NB4 (cell line): ENCODE measurements at regions not wholly inside any gene's neighbourhood (a gene's known extent, or its start where the extent isn't known, plus 50 kb on each side); places are given as distances from the start of the nearest gene placed in this dataset.
"Not testable (repeated sequence)": the region's sequence is repeated elsewhere in the genome, so short reads cannot be mapped to it uniquely, and the experiment has no call there.

Experiments used
- DNase-seq: peaks from one replicate; pipeline ENCODE4 v3.0.0; 2010; ENCODE audit warnings: low read depth
- H3K4me3 ChIP-seq: one replicate; pipeline ENCODE4 v1.5.1; 2011; ENCODE audit warnings: mild to moderate bottlenecking, low read depth, low read length, moderate library complexity
- CTCF ChIP-seq: IDR thresholded peaks from one replicate; pipeline ENCODE4 v1.5.1; 2012; ENCODE audit warnings: low read depth, low read length
- MYC ChIP-seq: IDR thresholded peaks from 2 replicates; pipeline ENCODE4 v1.6.1; 2011; ENCODE audit warnings: low read depth, low read length
- POLR2A ChIP-seq: IDR thresholded peaks from 2 replicates; pipeline ENCODE4 v1.6.1; 2011; ENCODE audit warnings: mild to moderate bottlenecking; ENCODE audit not compliant: insufficient read length; ENCODE audit errors: extremely low read depth
- TF ChIP-seq, protein P1 (sequence below): IDR thresholded peaks from 2 replicates; pipeline ENCODE4 v1.6.1; 2011; ENCODE audit warnings: low read depth, low read length

DNA sequence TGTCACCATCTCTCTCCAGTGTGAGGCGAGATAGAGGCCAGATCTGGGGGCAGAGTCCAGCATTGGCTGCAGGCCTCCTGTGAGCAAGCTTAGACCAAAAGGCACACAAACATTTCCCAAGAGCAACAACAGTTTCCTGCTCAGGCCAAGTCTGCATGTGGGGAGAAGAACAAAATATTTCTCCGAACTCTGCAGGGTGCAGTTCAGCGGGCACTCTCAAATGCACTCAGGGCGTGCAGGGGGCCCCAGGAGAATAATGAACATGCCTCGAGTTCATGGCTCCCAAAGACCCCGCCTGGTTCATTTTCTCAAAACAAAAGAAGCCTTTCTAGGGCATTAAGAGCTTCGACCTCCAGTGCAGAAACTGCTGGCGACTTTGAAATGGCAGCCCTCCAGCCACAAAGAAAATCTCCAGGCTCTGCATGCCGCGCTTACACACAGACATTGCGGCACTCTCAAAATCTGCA lies 57.8 kb upstream of the HELT start:
- peak; percentile 15 for DNase-seq
- TF ChIP-seq POLR2A (no peak), CTCF (no peak), MYC (no peak)
- TF ChIP-seq, protein P1, sequence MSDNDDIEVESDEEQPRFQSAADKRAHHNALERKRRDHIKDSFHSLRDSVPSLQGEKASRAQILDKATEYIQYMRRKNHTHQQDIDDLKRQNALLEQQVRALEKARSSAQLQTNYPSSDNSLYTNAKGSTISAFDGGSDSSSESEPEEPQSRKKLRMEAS: no peak
- H3K4me3 ChIP-seq: no peak overlapping the region

- H3K4me3 ChIP-seq: no peak overlapping the region
- no peak for DNase-seq
- TF ChIP-seq, protein P1: no peak
- TF ChIP-seq POLR2A (no peak), CTCF (no peak), MYC (no peak)
Observed at GRCh38 chr4:184961660-184962059, 56.6 kb upstream of the HELT start.

DNA sequence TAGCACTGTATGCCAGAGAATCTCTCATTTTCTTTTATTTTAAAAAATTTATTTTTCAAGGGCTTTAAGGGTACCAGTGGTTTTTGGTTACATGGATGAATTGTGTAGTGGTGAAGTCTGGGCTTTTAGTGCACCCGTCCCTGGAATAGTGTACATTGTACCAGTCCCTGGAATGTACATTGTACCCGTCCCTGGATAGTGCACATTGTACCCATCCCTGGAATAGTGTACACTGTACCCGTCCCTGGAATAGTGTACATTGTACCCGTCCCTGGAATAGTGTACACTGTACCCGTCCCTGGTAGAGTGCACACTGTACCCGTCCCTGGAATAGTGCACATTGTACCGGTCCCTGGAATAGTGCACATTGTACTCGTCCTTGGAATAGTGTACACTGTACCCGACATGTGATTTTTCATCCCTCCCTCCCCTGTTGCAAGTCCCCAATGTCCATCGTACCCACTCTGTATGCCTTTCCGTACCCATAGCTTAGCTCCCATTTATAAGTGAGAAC lies 56.1 kb upstream of the HELT start:
- no peak for DNase-seq
- no peak overlapping the region for H3K4me3 ChIP-seq
- TF ChIP-seq POLR2A (no peak), CTCF (no peak), MYC (no peak)
- TF ChIP-seq, protein P1: no peak

GRCh38 chr4:184965230-184966050 lies 52.9 kb upstream of the HELT start:
- not testable (repeated sequence) for H3K4me3 ChIP-seq, DNase-seq

DNA sequence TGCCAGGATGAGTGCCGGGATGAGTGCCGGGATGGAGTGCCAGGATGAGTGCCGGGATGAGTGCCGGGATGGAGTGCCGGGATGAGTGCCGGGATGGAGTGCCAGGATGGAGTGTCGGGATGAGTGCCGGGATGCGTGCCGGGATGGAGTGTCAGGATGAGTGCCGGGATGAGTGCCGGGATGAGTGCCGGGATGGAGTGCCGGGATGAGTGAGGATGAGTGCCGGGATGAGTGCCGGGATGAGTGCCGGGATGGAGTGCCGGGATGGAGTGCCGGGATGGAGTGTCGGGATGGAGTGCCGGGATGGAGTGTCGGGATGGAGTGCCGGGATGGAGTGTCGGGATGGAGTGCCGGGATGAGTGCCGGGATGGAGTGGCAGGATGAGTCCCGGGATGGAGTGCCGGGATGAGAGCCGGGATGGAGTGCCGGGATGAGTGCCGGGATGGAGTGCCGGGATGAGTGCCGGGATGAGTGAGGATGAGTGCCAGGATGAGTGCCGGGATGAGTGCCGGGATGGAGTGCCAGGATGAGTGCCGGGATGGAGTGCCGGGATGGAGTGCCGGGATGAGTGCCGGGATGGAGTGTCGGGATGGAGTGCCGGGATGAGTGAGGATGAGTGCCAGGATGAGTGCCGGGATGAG lies 52.1 kb upstream of the HELT start:
- not testable (repeated sequence) for DNase-seq

DNA sequence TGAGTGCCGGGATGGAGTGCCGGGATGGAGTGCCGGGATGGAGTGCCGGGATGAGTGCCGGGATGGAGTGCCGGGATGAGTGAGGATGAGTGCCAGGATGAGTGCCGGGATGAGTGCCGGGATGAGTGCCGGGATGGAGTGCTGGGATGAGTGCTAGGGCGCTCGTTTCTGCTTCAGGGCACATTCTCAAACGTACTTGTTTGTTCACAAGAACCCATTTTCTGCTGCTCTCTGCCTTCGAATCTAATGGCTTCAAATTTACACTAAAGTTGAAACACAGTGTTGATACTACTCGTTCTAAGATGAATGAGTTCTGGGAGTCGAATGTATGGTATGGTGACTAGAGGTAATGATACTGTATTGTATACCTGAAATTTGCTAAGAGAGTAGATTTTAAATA lies 50.6 kb upstream of the HELT start:
- H3K4me3 ChIP-seq, DNase-seq: not testable (repeated sequence)

More for the DNA sequence above, 52.1 kb upstream of the HELT start:
- not testable (repeated sequence) for H3K4me3 ChIP-seq

DNA sequence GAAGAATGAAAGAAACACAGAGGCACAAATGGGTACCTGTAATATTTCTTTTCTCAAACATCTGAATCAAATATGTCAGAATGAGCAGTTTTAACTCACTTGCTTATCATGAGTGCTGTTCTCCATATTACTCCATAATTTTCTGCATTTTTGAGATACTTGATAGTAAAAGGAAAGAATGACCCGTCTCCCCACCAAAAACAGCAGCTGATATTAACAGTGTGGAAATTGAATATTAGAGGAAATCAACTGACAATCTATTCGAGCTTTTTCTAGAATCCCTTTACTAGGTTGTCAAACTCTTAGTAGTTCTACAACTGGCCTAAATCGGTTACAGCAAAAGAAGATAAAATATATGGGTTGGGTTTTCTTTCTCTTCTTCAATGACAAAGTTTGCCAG lies 49.9 kb upstream of the HELT start:
- DNase-seq: no peak

More for the DNA sequence above, 49.9 kb upstream of the HELT start:
- no peak for TF ChIP-seq POLR2A
- no peak for TF ChIP-seq CTCF
- TF ChIP-seq, protein P1: no peak
- no peak for TF ChIP-seq MYC
- H3K4me3 ChIP-seq: no peak overlapping the region
